WTC11 (cell line): ENCODE measurements at regions not wholly inside any gene's neighbourhood (a gene's known extent, or its start where the extent isn't known, plus 50 kb on each side); places are given as distances from the start of the nearest gene placed in this dataset.

Experiments used
- ATAC-seq: fragments of 200-7000 bp; cut with Tn5 transposase; 2 replicates; pipeline ENCODE4 v1.10.0; 2021; ENCODE audit warnings: mild to moderate bottlenecking, moderate library complexity
- CTCF ChIA-PET: fragments of 300-600 bp; sonication (Branson Sonifier 250); formaldehyde crosslinking; loops from one replicate; lab custom pipeline; 2021; ENCODE audit warnings: antibody characterized with exemption; lab: Charles Lee
- POLR2A ChIA-PET: fragments of 350-600 bp; sonication (Branson Sonifier 250); formaldehyde crosslinking; loops from one replicate; lab custom pipeline; 2021; ENCODE audit warnings: antibody characterized with exemption; lab: Charles Lee
- DNase-seq: peaks from one replicate; pipeline ENCODE4 v3.0.0; 2021; ENCODE audit warnings: low spot score
- H3K27ac Mint-ChIP-seq: 2 replicates; pipeline ENCODE4 v1.8.0; 2021; ENCODE audit warnings: mixed read lengths
- H3K27me3 Mint-ChIP-seq: 2 replicates; pipeline ENCODE4 v1.8.0; 2021; ENCODE audit warnings: low read depth, mild to moderate bottlenecking, moderate library complexity, mixed read lengths
- H3K36me3 Mint-ChIP-seq: 2 replicates; pipeline ENCODE4 v1.8.0; 2021; ENCODE audit warnings: mixed read lengths
- H3K4me1 Mint-ChIP-seq: 2 replicates; pipeline ENCODE4 v1.8.0; 2022; ENCODE audit warnings: mixed read lengths
- H3K4me3 Mint-ChIP-seq: 2 replicates; pipeline ENCODE4 v1.8.0; 2021; ENCODE audit warnings: mild to moderate bottlenecking, moderate library complexity, mixed read lengths
- H3K9me3 Mint-ChIP-seq: 2 replicates; pipeline ENCODE4 v1.8.0; 2021; ENCODE audit warnings: mixed read lengths
- ATF6 ChIP-seq: sonication (generic); formaldehyde crosslinking; IDR thresholded peaks from 2 replicates; pipeline ENCODE4 v1.8.1; 2023; ENCODE audit warnings: mild to moderate bottlenecking, missing genetic modification reagents
- CREB1 ChIP-seq: sonication (generic); formaldehyde crosslinking; IDR thresholded peaks from 2 replicates; pipeline ENCODE4 v1.8.0; 2023; ENCODE audit warnings: mild to moderate bottlenecking, missing genetic modification reagents
- CREM ChIP-seq: sonication (generic); formaldehyde crosslinking; IDR thresholded peaks from 2 replicates; pipeline ENCODE4 v1.8.1; 2022; ENCODE audit warnings: mild to moderate bottlenecking, missing genetic modification reagents, moderate library complexity
- GABPB1 ChIP-seq: sonication (generic); formaldehyde crosslinking; IDR thresholded peaks from 2 replicates; pipeline ENCODE4 v1.8.1; 2023; ENCODE audit warnings: mild to moderate bottlenecking, missing genetic modification reagents
- HMGA2 ChIP-seq: fragments of 250-450 bp; sonication (Bioruptor Pico); IDR thresholded peaks from 2 replicates; pipeline ENCODE4 v1.4.0; 2021; ENCODE audit warnings: mild to moderate bottlenecking, moderate library complexity
- NR2C2 ChIP-seq: sonication (generic); formaldehyde crosslinking; IDR thresholded peaks from 2 replicates; pipeline ENCODE4 v1.8.0; 2022; ENCODE audit warnings: mild to moderate bottlenecking, missing genetic modification reagents
- RORB ChIP-seq: fragments of 250-450 bp; sonication (Bioruptor Pico); IDR thresholded peaks from 2 replicates; pipeline ENCODE4 v1.9.0; 2021; ENCODE audit warnings: mild to moderate bottlenecking
- TEAD4 ChIP-seq: sonication (generic); formaldehyde crosslinking; IDR thresholded peaks from 2 replicates; pipeline ENCODE4 v1.8.0; 2022; ENCODE audit warnings: mild to moderate bottlenecking, missing genetic modification reagents
- TP53 ChIP-seq: sonication (generic); formaldehyde crosslinking; IDR thresholded peaks from 2 replicates; pipeline ENCODE4 v1.8.1; 2023; ENCODE audit warnings: mild to moderate bottlenecking, missing genetic modification reagents
- ZBTB43 ChIP-seq: sonication (generic); formaldehyde crosslinking; IDR thresholded peaks from 2 replicates; pipeline ENCODE4 v1.8.1; 2023; ENCODE audit warnings: mild to moderate bottlenecking, missing genetic modification reagents
- ZNF219 ChIP-seq: sonication (generic); formaldehyde crosslinking; IDR thresholded peaks from 2 replicates; pipeline ENCODE4 v1.8.0; 2023; ENCODE audit warnings: missing genetic modification reagents, mild to moderate bottlenecking, borderline replicate concordance
- ZNF532 ChIP-seq: fragments of 250-450 bp; sonication (Bioruptor Pico); IDR thresholded peaks from 2 replicates; pipeline ENCODE4 v1.9.0; 2021; ENCODE audit warnings: mild to moderate bottlenecking, borderline replicate concordance
- ZSCAN18 ChIP-seq: fragments of 250-450 bp; sonication (Bioruptor Pico); IDR thresholded peaks from 2 replicates; pipeline ENCODE4 v2.1.2; 2022; ENCODE audit warnings: mild to moderate bottlenecking, moderate library complexity
- TF ChIP-seq, protein P1 (sequence below): sonication (generic); formaldehyde crosslinking; IDR thresholded peaks from 2 replicates; pipeline ENCODE4 v1.8.0; 2023; ENCODE audit warnings: missing genetic modification reagents
- TF ChIP-seq, protein P2 (sequence below): fragments of 250-450 bp; sonication (Bioruptor Pico); IDR thresholded peaks from 2 replicates; pipeline ENCODE4 v1.9.0; 2021; ENCODE audit warnings: mild to moderate bottlenecking

DNA sequence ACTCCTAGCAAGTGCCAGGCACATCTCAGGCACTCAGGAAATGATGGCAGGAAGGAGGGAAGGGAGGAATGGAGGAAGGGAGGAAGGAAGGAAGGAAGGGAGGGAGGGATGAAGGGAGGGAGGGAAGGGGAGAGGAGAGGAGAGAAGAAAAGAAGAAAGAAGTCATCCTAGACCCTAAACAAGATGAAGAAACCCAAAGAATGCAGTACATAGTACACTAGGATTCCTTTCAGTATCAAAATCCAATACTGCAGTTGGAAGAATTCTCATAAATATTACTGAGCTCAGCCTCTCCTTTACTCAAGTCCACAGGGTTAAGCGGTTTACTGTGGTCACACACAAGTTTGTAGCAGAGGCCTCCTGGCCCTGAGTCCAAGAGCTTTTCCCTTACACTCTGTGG lies 155.7 kb upstream of the ETAA1 start (continued):
- TF ChIP-seq, protein P1, sequence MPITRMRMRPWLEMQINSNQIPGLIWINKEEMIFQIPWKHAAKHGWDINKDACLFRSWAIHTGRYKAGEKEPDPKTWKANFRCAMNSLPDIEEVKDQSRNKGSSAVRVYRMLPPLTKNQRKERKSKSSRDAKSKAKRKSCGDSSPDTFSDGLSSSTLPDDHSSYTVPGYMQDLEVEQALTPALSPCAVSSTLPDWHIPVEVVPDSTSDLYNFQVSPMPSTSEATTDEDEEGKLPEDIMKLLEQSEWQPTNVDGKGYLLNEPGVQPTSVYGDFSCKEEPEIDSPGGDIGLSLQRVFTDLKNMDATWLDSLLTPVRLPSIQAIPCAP = no peak
- TF ChIP-seq ZBTB43 (no peak), TEAD4 (no peak), RORB (CRISPR knock-in tag) (no peak), NR2C2 (CRISPR knock-in tag) (no peak), ZSCAN18 (CRISPR knock-in tag) (no peak)

GRCh38 chr2:67242456-67242855 lies 154.7 kb upstream of the ETAA1 start:
- DNase-seq = no peak
- Mint-ChIP-seq H3K9me3 (no peaks in the 10 kb centered on the region), H3K4me3 (no peak overlapping the region), H3K36me3 (no peaks in the 10 kb centered on the region), H3K27ac (no peak overlapping the region), H3K4me1 (peaks cover 3% of the 10 kb centered on the region; the same call in 1 of the 2 replicates)
- no peak for ATAC-seq
- CTCF ChIA-PET = no interaction called here
- no peak for TF ChIP-seq TP53
- TF ChIP-seq ATF6 = no peak
- TF ChIP-seq HMGA2 (CRISPR knock-in tag) = no peak
- TF ChIP-seq, all 79 proteins: peak for 0
- POLR2A ChIA-PET = no interaction called here
- no peaks in the 10 kb centered on the region for H3K27me3 Mint-ChIP-seq

DNA sequence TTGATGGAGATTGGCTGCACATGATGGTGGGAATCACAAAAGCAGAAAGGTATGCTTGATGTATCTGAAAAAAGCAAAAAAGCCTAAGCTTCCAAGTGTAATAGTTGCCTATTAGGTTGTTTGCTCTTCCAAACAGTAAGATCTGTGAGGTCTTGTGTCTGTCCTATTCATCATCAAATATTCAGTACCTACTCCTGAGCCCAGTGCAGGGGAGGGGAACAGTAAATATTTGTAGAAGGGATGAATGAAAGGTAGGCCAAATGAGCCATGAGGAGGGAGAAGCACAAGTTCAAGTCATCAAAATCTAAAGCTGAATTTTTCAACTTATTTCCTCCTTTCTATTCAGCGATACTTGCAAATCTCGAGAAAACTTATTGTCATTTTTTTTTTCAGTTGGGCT lies 153.2 kb upstream of the ETAA1 start:
- ChIA-PET CTCF (no interaction called here), POLR2A (no interaction called here)
- H3K36me3 Mint-ChIP-seq = no peaks in the 10 kb centered on the region
- TF ChIP-seq ZNF532 = no peak
- no peak for TF ChIP-seq RORB (CRISPR knock-in tag)
- TF ChIP-seq ZNF219 (CRISPR knock-in tag) = no peak
- TF ChIP-seq GABPB1 = no peak
- TF ChIP-seq, protein P2, sequence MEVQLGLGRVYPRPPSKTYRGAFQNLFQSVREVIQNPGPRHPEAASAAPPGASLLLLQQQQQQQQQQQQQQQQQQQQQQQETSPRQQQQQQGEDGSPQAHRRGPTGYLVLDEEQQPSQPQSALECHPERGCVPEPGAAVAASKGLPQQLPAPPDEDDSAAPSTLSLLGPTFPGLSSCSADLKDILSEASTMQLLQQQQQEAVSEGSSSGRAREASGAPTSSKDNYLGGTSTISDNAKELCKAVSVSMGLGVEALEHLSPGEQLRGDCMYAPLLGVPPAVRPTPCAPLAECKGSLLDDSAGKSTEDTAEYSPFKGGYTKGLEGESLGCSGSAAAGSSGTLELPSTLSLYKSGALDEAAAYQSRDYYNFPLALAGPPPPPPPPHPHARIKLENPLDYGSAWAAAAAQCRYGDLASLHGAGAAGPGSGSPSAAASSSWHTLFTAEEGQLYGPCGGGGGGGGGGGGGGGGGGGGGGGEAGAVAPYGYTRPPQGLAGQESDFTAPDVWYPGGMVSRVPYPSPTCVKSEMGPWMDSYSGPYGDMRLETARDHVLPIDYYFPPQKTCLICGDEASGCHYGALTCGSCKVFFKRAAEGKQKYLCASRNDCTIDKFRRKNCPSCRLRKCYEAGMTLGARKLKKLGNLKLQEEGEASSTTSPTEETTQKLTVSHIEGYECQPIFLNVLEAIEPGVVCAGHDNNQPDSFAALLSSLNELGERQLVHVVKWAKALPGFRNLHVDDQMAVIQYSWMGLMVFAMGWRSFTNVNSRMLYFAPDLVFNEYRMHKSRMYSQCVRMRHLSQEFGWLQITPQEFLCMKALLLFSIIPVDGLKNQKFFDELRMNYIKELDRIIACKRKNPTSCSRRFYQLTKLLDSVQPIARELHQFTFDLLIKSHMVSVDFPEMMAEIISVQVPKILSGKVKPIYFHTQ (CRISPR knock-in tag) = no peak
- no peak for TF ChIP-seq CREM (CRISPR knock-in tag)
- TF ChIP-seq CREB1 = no peak
- no peak for TF ChIP-seq TEAD4
- no peak for ATAC-seq
- DNase-seq = no peak
- H3K4me3 Mint-ChIP-seq = no peak overlapping the region
- H3K4me1 Mint-ChIP-seq = peaks cover 3% of the 10 kb centered on the region; the same call in 1 of the 2 replicates
- no peaks in the 10 kb centered on the region for H3K27me3 Mint-ChIP-seq
- H3K27ac Mint-ChIP-seq = no peak overlapping the region
- no peaks in the 10 kb centered on the region for H3K9me3 Mint-ChIP-seq
